NCI-H1092 (cell line): ENCODE measurements at regions not wholly inside any gene's neighbourhood (a gene's known extent, or its start where the extent isn't known, plus 50 kb on each side); places are given as distances from the start of the nearest gene placed in this dataset.

Experiments used
- DNase-seq: peaks from one replicate; lab custom pipeline; 2025; lab: John Stamatoyannopoulos, UW

DNA sequence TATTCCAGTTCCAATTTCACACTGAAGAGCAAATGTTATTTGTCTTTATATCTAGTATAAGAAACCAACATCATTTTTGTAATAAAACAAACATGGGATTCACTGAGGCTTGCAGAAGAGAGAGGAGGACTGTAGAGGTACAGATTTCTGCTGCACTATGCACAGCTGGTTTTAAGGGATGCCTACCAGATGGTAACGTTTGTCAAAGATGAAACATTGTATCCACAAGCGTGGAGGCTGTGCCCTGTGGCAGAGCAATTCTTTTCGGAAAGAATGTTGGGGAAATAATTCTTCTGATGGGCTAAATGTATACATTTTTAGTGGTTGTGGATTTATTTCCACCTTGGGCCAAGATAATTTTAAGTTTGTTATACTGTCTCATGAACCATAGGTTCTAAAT, 272.4 kb downstream of the DUSP10 start:
- no peak for DNase-seq

GRCh38 chr1:221470000-221470698, 271.7 kb downstream of the DUSP10 start:
- no peak for DNase-seq

DNA sequence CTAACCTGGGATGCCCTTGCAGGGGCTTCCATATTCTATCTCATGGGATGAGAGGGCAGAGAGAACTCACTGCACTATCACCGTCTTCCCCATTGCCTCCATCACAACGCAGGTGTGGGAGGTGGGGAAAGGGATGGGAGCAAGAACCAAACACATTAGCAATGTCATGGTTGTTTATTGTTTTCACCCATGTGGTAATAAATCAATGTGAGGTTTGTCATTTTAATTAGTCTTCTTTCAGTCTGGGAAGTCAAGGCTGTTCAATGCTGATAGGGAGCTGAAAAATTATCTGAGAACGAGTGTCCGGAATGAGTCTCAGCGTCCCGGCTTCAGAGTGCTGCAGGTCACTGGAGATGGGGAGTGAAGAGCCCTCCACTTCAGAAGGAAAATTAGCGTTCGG, 268.5 kb downstream of the DUSP10 start:
- DNase-seq, result no peak

DNA sequence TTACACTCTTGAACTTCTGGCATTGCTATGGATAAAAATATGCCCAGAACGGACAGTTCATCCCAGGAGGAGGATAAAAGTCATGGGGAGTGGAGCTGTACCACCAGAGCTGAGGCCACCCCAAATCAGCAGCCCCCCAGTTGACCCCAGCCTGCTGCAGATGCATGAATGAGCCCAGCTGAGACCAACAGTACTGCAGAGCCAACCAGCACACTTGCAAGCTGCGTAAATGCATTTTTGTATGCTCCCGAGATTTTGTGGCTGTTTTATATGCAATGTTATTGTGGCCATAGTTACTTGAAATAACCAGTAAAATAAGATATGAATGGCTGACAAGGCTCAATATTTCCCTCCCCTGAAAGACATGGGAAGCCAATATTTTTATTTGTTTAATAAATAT, 264.6 kb downstream of the DUSP10 start:
- no peak for DNase-seq

DNA sequence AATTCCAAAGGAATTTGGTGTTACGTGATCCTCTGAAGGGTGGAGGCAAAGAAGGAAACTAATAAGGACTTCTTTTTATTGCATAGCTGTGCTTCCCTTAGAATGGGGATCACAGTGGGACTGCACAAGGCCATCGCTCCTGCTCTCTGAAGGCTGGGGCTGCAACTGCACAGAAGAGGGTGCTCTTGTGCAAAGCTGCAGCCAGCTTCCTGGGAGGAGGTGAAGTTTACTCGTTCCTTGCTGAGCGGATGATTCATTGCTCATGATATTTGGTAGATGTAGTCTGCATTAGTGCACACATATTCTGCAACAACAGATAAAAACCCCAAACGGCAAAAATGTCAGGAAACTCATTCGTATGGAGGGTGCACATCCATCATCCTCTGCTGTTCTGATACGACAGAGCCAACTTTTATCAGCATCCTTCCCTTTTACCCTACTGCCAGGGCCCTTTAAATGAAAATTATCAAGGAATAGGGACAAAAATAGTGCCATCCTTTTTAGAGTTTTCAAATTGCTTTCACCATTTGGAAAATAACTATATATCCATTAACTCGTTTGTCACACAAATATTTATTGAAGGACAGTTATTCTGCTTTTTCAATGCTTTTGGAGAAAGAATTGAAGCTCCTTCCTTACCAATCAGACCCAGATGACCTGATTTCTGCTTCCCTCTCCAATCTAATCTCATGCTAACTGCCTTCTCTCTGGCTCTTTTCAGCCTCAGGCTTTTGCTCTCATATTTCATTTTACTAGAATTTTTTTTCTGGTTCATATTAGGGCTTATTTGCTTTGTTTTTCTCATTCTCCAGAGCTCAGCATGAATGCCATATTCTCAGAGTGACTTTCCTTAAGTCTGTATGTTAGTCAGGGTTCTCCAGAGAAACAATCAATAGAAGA, 263.6 kb downstream of the DUSP10 start:
- DNase-seq, result peak; percentile 6

DNA sequence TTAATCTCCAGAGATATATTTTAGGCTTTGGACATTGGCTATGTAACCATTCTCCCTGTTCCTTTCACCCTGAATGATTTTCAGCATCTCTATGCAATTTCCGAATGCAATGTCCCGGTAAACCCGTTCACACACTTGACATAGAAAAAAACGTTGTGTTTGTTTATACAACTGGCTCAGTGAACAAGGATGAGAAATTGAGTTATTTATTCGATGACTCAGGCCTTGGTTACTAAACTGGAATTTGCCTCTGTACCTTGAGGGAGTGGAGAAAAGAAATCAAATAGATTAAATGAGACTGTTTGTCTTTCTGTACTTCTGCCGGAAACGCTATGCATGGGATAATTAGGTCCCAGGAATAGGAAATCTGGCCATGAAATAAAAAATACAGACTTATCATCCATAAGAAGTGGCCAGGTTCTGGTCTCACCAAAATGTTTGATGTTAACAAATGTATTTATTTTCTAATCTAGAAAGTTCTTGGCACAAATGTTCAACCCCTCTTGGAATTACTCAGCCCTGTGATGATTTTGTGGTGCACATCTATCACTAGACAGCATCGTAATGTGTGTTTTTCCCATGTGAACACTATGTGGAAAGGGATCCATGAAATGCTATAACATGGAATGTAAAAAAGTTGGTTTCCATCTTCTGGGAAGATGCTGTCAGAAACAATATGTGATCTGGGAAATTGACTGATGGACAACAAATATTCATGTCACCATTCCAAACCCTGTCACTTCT, 253.9 kb downstream of the DUSP10 start:
- DNase-seq, result no peak

- no peak for DNase-seq
Observed at GRCh38 chr1:221488550-221488949, 253.3 kb downstream of the DUSP10 start.

GRCh38 chr1:221494670-221495069, 247.2 kb downstream of the DUSP10 start:
- no peak for DNase-seq

DNA sequence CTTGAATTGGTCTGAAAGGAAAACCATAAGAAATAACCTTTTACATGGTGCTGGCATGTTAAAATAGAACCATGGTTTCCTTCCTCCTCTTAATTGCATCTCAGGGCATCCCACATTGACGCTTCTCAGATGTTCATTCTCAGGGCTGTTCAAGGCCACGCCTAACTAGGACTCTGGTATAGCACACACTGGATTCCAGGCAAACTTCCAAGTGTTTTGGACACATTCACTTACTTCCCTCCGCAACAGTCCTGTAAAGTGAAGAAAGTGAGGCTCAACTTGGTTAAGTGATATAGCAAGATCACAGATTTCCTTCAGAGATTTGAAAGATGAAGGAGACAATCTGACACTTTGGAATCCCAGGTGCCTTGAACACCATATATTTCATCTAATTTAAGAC, 244.8 kb downstream of the DUSP10 start:
- no peak for DNase-seq

GRCh38 chr1:221503268-221503667, 238.6 kb downstream of the DUSP10 start:
- DNase-seq, result no peak

DNA sequence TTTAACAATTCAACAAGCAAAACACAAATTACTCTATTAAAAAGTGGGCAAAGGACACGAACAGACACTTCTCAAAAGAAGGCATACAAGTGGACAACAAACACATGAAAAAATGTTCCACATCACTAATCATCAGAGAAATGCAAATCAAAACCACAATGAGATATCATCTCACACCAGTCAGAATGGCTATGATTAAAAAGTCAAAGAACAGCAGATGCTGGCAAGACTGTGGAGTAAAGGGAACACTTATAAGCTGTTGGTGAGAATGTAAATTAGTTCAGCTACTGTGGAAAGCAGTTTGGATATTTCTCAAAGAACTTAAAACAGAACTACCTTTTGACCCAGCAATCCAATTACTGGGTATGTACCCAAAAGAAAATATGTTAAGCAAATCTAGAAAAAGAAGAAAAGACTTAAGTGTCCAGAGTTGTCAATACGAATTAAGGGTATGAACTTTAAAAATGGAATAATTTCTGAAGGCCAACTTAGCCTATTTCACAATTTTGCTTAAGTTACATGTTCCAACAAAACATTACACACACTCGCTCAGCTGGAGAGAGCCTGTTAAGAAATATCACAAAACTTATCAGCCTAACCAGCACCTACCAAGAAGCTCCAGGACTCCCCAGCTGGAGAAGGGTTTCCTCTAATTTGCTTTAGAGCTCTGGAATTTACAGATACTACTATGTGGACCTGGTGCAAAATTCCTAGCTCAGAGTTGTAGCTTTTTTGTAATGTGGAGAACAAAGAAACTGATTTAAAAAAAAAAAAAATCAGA, 232.1 kb downstream of the DUSP10 start:
- DNase-seq, result no peak

GRCh38 chr1:221510793-221511503, 230.9 kb downstream of the DUSP10 start:
- DNase-seq, result no peak

GRCh38 chr1:221511797-221512196, 230.1 kb downstream of the DUSP10 start:
- DNase-seq, result no peak

GRCh38 chr1:221514806-221515205, 227.1 kb downstream of the DUSP10 start:
- DNase-seq, result no peak

GRCh38 chr1:221515496-221515895, 226.4 kb downstream of the DUSP10 start:
- DNase-seq, result no peak

- no peak for DNase-seq
Observed at GRCh38 chr1:221517961-221518360, 223.9 kb downstream of the DUSP10 start.

DNA sequence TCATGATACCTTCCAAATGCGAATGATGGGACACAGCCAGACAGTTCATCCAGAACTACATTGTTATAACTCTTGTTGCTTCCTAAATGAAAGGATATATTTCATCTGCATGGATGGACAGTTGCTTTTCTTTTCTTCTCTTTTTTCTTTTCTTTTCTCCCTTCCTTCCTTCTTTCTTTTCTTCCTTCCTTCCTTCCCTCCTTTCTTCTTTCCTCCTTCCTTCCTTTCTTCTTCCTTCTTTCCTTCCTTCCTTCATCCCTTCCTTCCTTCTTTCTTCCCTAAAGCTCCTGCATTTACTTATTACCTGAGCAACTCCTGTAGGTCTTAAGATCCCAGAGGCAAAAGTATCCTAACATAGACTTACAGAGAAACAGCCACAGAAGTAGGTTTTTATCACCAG, 221.6 kb downstream of the DUSP10 start:
- no peak for DNase-seq

GRCh38 chr1:221521686-221522085, 220.2 kb downstream of the DUSP10 start:
- no peak for DNase-seq

GRCh38 chr1:221522529-221522940, 219.4 kb downstream of the DUSP10 start:
- DNase-seq, result no peak

DNA sequence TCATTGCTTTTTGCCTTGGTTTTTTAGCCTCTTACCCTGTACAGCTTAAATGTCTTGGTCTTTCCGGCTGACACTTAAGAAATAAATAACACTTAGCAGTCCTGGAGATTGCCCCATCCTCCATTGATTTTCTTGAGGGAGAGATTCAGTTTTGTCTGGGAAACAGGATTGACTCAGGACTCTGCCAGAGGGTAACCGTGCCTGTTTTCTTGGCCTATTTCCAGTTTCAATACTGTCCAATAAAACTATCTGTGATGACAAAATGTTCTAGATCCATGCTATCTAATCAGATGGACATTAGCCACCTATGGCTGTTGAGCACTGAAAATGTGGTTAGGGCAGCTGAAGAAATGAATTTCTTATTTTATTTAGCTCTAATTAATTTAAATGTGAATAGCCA, 216.1 kb downstream of the DUSP10 start:
- DNase-seq, result no peak

DNA sequence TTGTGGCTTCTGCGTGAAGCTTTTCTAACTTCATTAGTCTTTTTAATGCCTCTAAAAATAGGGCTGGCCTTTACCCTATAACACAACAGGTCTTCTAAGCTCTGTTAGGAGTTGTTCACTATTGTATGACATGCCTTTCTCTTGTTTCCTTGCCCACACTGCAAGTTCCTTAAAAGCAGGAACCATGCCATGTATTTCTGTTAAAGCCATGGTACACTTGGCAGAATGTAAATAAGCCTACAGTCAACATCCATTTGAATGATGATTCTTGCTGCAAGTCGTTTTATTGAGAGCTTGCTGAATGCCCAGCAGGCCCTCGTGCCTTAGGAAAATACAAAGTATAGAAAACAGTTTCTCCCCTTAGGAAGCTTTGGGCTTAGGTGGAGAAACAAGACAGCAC, 214.6 kb downstream of the DUSP10 start:
- no peak for DNase-seq
